Lower leg skin (tissue), 3 donors: ENCODE measurements at regions not wholly inside any gene's neighbourhood (a gene's known extent, or its start where the extent isn't known, plus 50 kb on each side); places are given as distances from the start of the nearest gene placed in this dataset.

Experiments used
- POLR2A ChIP-seq, 2 donors: fragments of 450-650 bp; IDR thresholded peaks; one replicate each; pipeline ENCODE4 v1.6.1; 2016 to 2017; ENCODE audit warnings: antibody characterized with exemption in 2 of 2, mild to moderate bottlenecking in 1 of 2, moderate library complexity in 1 of 2
- TF ChIP-seq, protein P1 (sequence below), 3 donors: fragments of 450-650 bp; IDR thresholded peaks; one replicate each; pipeline ENCODE4 v1.5.1; 2016; ENCODE audit warnings: antibody characterized with exemption in 3 of 3, mild to moderate bottlenecking in 3 of 3, moderate library complexity in 2 of 3

DNA sequence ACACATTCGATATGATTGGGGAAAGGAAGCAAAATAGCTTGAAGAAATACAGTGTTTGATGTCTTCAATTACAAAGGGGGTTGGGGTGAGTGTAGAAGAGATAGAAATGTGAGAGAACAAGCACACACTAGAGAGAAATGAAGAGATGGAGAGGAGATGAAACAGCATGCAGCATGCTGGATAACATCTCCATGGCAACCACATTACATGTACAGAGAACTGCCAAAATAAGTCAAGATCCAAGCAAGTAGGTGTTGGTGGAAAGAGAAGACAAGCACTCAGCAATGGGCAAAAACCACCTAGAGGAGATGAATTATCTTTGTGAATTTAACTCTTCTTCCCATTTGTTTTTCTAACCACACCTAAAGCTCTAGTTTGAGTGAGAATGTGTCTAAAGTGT is 289.8 kb downstream of the GRIN2B start:
- TF ChIP-seq, protein P1, sequence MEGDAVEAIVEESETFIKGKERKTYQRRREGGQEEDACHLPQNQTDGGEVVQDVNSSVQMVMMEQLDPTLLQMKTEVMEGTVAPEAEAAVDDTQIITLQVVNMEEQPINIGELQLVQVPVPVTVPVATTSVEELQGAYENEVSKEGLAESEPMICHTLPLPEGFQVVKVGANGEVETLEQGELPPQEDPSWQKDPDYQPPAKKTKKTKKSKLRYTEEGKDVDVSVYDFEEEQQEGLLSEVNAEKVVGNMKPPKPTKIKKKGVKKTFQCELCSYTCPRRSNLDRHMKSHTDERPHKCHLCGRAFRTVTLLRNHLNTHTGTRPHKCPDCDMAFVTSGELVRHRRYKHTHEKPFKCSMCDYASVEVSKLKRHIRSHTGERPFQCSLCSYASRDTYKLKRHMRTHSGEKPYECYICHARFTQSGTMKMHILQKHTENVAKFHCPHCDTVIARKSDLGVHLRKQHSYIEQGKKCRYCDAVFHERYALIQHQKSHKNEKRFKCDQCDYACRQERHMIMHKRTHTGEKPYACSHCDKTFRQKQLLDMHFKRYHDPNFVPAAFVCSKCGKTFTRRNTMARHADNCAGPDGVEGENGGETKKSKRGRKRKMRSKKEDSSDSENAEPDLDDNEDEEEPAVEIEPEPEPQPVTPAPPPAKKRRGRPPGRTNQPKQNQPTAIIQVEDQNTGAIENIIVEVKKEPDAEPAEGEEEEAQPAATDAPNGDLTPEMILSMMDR (IDR thresholded peaks at IDR 0.05), result no peak
- no peak for TF ChIP-seq POLR2A (IDR thresholded peaks at IDR 0.05)
